ENCODE measurements at regions not wholly inside any gene's neighbourhood (a gene's known extent, or its start where the extent isn't known, plus 50 kb on each side); places are given as distances from the start of the nearest gene placed in this dataset.

- POLR2A ChIA-PET, result no interaction called here
- Histone ChIP-seq H3K36me3 (ENCODE audit: control insufficient read depth, insufficient read depth, low read length) (no peaks in the 10 kb centered on the region), H3K4me3 (ENCODE audit: low read depth, low read length) (no peak overlapping the region), H3K27me3 (ENCODE audit: control insufficient read depth, insufficient read depth, low read length) (no peaks in the 10 kb centered on the region)
- TF ChIP-seq CTCF (IDR thresholded peaks at IDR 0.05; ENCODE audit: insufficient read depth, low read depth, low read length), result no peak
- CTCF ChIA-PET, result no interaction called here
- no peak for DNase-seq (ENCODE audit: low read depth)
These were observed 338.1 kb upstream of the NEGR1 start for GRCh38 chr1:72620453-72620852.

- CTCF ChIA-PET, result interaction anchor here (1.5 kb wide), 1 partner anchor 17 kb away, joined by 3 read pairs; no protein-coding TSS in a partner anchor
- POLR2A ChIA-PET, result no interaction called here
- no peak for TF ChIP-seq CTCF (IDR thresholded peaks at IDR 0.05; ENCODE audit: insufficient read depth, low read depth, low read length)
- Histone ChIP-seq H3K36me3 (ENCODE audit: control insufficient read depth, insufficient read depth, low read length) (no peaks in the 10 kb centered on the region), H3K27me3 (ENCODE audit: control insufficient read depth, insufficient read depth, low read length) (no peaks in the 10 kb centered on the region), H3K4me3 (ENCODE audit: low read depth, low read length) (no peak overlapping the region)
- DNase-seq (ENCODE audit: low read depth), result no peak
These were observed 324.0 kb upstream of the NEGR1 start for GRCh38 chr1:72606216-72606810.

GRCh38 chr1:72601035-72601674 is 318.8 kb upstream of the NEGR1 start:
- no peaks in the 10 kb centered on the region for H3K36me3 ChIP-seq (ENCODE audit: control insufficient read depth, insufficient read depth, low read length)
- ChIA-PET POLR2A (no interaction called here), CTCF (interaction anchor here (0.9 kb wide), 1 partner anchor 20 kb away, joined by 3 read pairs; no protein-coding TSS in a partner anchor)
- no peak for DNase-seq (ENCODE audit: low read depth)
- no peak for TF ChIP-seq CTCF (IDR thresholded peaks at IDR 0.05; ENCODE audit: insufficient read depth, low read depth, low read length)
- no peak overlapping the region for H3K4me3 ChIP-seq (ENCODE audit: low read depth, low read length)
- H3K27me3 ChIP-seq (ENCODE audit: control insufficient read depth, insufficient read depth, low read length), result no peaks in the 10 kb centered on the region

GRCh38 chr1:72586023-72586685 is 303.8 kb upstream of the NEGR1 start:
- H3K36me3 ChIP-seq (ENCODE audit: control insufficient read depth, insufficient read depth, low read length), result no peaks in the 10 kb centered on the region
- H3K27me3 ChIP-seq (ENCODE audit: control insufficient read depth, insufficient read depth, low read length), result no peaks in the 10 kb centered on the region
- TF ChIP-seq CTCF (IDR thresholded peaks at IDR 0.05; ENCODE audit: insufficient read depth, low read depth, low read length), result no peak
- no peak for DNase-seq (ENCODE audit: low read depth)
- ChIA-PET CTCF (no interaction called here), POLR2A (no interaction called here)
- no peak overlapping the region for H3K4me3 ChIP-seq (ENCODE audit: low read depth, low read length)

GRCh38 chr1:72579629-72580028 is 297.3 kb upstream of the NEGR1 start:
- Histone ChIP-seq H3K4me3 (ENCODE audit: low read depth, low read length) (no peak overlapping the region), H3K36me3 (ENCODE audit: control insufficient read depth, insufficient read depth, low read length) (no peaks in the 10 kb centered on the region), H3K27me3 (ENCODE audit: control insufficient read depth, insufficient read depth, low read length) (no peaks in the 10 kb centered on the region)
- ChIA-PET CTCF (no interaction called here), POLR2A (no interaction called here)
- no peak for DNase-seq (ENCODE audit: low read depth)
- no peak for TF ChIP-seq CTCF (IDR thresholded peaks at IDR 0.05; ENCODE audit: insufficient read depth, low read depth, low read length)

All from BJ (cell line).